Gastrocnemius medialis (tissue), 4 donors: ENCODE measurements at regions not wholly inside any gene's neighbourhood (a gene's known extent, or its start where the extent isn't known, plus 50 kb on each side); places are given as distances from the start of the nearest gene placed in this dataset.

Experiments used
- CTCF ChIP-seq, 5 experiments: fragments of 450-650 bp in 3 of 5; fragments of 200-600 bp in 2 of 5; sonication (generic) in 2 of 5; IDR thresholded peaks in 4 of 5; conservative IDR thresholded peaks in 1 of 5; 1 replicate in 4 of 5; 2 replicates in 1 of 5; pipeline ENCODE4 v1.5.1; 2016 to 2019; ENCODE audit warnings: antibody characterized with exemption in 5 of 5, mild to moderate bottlenecking in 3 of 5, moderate library complexity in 3 of 5
- POLR2A ChIP-seq, 2 donors: fragments of 450-650 bp; IDR thresholded peaks; one replicate each; pipeline ENCODE4 v1.6.1; 2017; ENCODE audit warnings: antibody characterized with exemption in 2 of 2, mild to moderate bottlenecking in 2 of 2, moderate library complexity in 2 of 2

DNA sequence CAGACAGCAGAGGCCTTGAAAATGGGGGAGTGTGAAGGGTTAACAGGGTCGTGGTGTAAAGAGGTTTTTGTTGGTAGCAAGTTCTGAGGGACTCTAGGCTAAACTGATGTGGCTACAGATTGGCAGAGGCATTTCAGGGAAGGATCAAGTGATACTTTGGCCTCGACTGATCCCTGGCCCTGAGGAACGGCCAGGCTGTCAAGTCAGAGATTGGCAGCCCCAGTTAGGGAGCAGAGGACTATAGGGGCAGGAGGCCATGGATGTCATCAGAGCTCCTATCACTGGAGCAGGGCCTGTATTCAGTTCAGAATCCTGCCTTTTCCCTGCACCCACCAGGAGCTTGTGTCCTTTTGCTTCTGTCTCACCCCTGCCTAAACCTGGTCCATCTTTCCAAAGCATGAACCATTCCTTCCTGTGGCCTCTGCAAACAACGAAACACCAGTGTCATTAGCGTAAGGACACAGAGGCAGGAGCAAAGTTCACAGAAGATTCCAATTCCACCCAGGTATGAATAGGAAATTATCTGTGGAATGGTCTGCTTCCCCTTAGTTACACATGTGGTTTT lies 613.1 kb downstream of the MID1IP1 start:
- TF ChIP-seq CTCF (IDR thresholded peaks at IDR 0.05 in 4 of 5, conservative IDR thresholded peaks at IDR 0.05 in 1 of 5) (no peak), POLR2A (IDR thresholded peaks at IDR 0.05) (no peak)
